HG03342 (cell line): ENCODE measurements at regions not wholly inside any gene's neighbourhood (a gene's known extent, or its start where the extent isn't known, plus 50 kb on each side); places are given as distances from the start of the nearest gene placed in this dataset.

Source experiments
- ATAC-seq: cut with Tn5 transposase; IDR thresholded peaks from one replicate; pipeline ENCODE4 v1.9.1; 2021; ENCODE audit warnings: mild to moderate bottlenecking, moderate library complexity; ENCODE audit not compliant: unreplicated experiment

DNA sequence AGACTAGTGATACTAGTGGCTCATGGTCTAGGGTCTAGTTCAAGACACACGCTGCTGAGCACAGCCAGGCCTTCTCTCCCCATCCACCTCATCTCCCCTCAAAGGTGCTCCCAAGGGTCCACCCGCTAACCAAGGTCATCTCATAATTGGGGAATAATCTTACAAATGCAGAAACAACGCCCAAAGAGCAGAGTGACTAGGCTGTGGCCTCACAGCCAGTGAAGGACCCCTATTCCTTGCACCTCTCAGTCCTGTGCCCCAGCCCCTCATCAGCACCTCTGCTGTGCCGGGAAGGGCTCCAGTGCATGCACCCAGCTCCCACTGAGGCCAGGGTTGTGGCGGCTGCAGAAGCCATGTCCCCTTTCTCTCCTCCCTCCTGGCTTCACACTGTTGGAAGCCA, 286.9 kb downstream of the UACA start:
- ATAC-seq: no peak

DNA sequence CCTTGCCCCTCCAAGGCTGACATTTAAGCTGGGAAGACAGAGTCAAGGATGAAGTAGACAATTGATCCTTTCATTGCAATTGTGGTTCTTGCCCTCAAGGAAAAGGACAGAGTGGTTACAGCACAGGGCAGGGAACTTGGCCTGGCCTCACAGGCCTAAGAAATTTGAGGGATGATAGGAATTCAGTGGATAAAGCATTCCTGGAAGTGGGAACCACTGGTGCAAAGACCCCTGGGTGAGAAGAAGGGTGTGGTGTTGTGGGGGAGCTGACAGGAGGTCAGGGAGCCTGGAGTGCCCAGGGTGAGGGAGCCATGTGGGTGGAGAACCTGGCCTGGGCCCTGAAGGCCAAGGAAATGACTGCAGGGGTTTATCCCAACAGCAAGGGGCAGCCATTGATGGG, 287.4 kb downstream of the UACA start:
- ATAC-seq: no peak

DNA sequence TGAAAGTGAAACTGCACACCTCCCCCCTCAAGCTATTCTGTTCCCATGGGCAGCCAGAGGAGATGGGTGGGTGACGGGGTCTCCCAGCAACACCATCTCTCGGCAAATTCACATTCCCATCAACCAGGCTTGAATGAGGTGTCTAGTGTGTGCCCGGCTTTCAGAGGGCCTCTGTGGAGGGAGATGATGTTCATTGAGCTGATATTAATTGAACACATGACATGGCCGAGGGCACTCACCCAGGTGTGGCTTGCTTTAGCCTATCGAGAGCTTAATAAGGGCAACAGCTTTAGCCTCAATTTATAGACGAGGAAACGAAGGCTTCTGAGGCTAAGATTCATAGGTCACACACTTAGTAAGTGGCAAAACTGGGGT, 288.0 kb downstream of the UACA start:
- ATAC-seq: no peak

DNA sequence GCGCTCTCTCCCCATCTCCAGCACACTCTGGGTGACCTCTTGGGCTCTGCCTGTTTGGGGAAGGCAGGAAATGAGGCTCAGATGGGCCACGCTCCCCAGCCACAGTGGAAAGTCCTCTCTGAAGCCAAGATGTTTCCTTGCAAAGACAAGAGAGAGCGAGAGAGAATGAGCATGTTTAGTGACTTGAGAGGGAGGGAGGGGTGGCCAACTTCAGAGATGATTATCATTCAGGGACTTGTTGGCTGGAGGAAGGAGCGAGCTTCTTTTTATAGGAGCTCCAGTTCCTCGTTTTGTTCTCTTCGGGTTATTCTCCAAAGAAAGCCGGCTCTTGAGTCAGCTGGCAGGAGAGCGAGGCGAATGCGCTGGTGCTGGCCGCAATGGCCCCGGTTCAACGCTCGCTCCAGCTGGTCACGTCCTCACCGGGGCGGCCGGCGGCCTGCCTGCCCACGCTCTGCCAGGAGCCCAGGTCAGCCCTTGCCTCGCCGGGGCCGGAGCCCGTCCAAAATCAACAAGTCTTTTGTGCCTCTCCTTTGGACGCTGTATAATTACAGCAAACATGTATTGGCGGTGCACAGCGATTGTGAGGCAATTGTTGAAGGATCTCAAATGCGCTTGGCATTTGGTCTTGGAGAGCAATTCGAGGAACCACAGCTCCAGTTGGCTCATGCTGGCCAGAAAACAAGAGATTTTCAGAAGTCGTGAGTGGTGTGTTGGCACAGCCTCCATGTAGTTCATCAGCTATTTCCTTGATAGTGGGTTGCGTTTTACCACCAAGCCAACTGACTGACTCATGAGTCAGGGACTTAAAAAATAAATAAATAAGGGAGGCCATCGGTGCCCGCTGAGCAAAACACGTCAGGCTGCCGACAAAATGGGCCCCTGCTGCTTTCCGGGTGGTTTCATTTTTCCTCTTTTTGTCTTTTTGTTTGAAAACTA, 288.6 kb downstream of the UACA start:
- ATAC-seq: no peak

DNA sequence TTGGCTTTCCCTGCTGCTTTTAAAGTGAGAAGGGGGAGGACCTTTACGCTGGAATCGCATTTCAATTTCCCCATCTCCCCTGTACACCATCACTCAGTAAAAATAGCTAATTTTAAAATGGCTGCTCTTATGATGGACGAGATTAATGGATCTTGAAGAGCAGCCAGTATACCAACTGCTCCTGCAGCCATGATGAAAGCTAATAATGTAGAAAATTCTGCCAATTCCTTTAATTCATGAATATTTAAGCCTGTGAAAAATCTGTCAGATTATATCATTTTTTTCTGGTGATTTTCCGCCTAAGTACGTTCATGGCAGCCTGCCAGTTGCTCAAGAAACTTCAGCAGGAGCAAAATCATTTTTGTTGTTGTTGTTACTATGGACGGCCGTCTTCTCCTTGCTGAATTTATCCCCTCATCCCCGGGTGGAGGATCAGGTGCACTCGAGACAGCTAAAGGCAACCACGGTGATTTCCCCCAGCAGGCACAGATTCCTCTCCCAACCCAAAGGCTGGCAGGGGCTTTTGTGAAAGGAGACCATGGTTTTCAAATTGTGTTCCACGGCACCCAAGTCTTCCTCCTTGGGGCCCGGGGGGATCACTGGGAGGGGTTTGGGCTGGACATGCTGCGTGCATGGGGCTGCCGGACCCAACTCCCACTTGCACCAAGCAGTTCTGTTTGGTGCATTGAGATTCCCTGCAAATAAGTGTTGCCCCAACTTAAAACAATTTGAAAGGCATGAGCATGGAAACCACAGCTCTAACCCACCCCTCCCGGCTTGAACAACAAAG, 289.6 kb downstream of the UACA start:
- ATAC-seq: no peak

DNA sequence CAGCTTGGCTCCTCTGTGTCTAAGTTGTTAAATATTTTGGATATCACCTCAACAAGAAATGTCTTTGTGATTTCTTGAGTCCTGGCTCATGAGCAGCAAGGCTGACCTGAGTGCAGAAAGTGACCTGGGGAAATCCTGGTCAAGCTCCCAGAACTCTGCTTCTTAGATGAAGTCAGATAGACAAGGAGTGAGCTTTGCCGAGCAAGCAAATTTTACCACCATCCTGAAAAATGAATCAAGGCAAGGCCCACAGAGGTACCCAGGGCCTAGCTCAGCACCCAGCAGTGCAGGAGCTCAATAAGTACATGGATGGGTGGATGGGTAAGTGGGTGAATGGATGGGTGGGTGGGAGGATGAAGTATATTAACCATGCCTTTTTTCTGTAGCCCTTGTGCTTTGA, 291.8 kb downstream of the UACA start:
- ATAC-seq: no peak

DNA sequence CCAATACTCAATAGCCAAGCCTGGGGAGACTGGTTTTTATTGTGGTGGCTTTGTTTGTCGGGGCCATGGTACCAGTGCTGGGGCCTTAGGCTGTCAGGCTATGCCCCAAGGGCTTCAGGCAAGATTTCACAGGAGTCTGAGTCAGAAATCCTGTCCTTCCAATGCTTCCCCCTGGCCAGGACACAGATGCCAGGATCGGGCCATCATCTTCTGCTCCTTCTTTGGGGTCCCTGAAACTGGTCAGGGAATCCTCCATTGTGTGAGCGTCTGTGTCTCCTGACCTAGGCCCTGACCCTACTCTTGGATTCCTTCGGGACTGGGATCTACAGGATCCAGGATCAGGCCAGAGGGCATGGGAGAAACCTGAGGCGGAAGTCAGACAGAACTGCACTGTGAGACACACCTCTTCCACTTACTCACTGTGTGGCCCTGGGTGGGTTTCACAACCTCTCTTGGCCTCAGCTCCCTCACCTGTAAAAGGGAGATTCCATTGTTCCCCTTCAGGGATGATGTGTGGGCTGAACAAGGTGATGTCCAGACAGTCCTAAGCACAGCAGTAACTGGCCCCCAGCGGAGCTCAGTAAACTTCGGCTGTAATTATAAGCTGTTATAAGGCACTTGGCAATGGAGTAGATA, 292.7 kb downstream of the UACA start:
- no peak for ATAC-seq

DNA sequence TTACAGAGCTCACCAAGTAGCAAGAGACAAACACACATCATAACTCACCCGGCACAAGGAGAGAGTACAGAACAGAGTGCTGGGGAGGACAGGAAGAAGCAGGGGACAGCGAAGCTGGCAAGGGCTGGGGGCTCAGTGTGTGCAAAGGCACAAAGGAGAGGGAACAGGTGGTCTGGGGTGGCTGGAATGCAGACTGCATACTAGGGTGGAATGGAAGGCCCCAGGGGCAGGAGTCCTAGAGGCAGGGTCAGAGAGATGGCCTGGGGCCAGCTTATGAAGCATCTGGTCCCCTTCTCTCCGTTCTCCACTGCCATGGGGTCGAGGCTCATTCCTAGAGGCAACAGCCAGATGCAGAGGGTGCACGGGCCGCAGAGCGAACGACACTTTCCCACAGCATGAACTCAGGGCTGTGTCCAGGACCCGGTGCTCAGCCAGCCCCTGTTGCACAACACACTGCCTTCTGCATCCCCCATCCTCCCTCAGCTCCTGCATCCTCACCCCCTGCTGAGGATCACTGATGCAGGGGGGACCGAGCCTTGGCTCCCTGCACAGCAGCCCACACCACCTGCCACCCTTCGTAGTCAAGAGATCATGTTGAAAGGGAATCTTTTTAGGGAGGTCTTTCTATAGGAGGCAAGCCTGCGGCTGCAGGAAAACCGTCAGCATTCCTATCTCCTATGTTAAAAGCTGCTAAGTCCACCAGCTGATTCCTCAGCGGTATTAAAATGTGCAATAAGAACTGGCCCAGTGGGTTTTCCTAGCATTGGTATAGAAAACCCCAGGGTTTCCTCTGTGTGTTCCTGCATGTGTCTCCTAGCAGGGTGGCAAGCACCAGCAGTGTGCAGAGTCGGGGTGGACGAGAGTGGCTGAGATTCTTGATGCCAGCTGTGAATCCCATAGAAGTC, 293.5 kb downstream of the UACA start:
- no peak for ATAC-seq

DNA sequence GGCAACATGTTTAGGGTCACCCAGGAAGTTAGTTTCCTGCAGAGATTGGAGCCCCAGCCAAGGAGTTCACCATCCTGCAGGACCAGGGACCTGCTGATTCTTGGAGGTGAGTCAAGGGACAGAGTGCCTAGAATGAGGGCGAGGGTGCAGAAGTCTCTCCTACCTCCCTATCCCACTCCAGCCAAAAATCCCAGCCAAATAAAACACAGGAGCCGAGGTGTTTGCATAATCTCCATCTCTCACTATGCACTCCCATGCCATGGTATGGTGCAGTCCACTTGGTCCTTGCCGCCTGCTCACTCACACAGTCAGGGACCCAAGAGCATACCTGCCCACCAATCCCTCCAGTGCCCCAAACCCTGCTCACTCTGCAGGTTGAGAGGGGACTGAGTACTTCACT, 294.2 kb downstream of the UACA start:
- no peak for ATAC-seq

DNA sequence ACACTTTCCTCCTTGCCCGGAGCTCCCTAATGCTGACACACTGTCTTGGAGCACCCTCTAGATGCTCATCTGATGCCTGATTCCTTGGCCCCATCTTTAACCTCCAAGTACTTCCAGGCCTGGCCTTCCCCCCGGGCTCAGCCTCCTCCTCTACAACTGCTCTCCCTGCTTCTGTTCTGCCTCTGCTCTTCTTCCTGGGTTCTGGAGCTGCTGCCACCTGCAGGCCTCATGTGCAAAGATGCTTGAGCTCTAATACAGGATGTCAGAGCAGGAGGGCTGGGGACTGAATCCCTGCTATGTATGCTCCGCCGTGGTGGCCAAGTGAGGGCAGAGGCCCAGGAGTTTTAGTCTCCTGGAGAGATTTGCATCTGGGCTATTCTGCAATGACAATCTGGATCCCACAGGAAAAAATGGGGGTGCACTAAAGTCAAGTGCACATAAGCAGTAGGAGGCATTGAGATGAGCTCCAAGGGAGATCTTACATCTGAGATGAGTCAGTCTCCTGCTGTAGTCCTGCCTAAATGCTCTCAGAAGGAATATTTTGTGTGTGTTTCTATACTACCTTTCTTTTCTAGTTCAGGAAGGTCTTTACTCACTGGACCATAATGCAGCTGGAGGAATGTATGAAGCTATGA, 296.3 kb downstream of the UACA start:
- no peak for ATAC-seq

DNA sequence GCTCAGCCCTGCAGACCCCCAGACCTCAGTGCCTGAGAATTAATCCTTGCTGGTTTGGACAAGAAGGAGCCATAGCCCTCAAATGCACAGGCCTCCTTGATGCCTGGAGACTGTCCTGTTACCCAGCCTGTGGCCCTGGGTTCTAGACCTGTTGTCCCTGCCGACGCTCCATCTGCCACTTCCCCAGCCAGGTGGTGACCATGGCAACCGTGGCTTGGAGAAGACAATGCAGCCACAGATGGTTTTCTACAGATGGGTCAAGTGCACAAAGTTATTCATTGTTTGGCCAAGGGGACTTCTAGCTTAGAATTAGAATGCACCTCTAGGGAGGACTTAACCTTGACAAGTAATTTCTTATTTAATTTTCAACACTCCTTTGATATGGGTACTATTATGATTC, 297.1 kb downstream of the UACA start:
- no peak for ATAC-seq

DNA sequence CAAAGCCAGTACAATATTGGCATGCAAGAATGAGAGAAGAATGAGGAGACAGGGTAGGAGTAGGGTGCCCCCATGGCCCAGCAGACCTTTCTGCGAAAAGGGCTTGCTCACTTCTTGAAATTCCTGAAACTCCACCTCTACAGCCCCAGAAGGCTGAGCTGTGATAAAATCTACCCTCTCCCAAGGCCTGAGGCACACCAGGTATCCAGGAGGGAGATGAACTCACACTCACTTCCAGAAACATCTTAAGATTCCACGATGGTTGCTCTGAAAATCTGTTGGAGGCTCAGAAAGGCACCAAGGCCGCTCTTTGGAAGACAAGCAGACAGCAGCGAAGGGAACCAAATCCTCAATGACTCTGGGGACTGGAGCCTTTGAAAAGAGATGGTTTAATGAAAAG, 297.5 kb downstream of the UACA start:
- ATAC-seq: no peak

DNA sequence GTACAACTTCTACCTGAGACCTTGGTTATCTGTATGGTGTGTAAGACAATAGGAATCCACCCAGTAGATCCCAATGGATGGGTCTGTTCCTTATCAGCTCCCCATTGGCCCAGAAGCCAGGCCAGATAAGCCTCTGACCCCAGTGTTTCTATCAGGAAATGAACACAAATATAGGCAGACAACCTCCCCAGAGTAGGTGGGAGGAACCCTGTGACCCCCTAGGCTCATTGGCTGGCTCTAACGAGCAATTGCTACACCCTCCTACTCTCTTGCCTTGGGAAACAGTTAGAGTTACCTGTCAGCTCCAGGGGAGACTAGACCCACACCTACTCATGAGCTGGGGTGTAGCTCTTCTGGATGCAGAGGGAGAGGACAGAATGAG, 299.9 kb downstream of the UACA start:
- ATAC-seq: no peak

DNA sequence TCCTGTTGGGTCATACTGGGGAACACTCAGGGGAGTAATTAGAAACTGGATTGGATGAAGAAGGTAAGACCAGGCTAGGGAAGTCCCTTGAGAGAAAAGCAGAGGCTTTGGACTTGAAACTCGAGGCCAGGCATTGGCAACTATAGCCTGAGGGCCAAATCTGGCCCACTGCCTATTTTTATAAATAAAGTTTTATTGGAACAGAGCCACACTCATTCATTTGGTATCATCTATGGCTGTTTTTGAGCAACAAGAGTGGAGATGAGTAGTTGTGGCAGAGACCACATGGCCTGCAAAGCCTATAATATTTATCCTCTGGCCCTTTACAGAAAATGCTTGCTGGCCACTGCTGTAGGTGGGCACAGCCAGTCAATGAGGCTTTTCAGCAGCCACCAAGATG, 301.4 kb downstream of the UACA start:
- no peak for ATAC-seq

DNA sequence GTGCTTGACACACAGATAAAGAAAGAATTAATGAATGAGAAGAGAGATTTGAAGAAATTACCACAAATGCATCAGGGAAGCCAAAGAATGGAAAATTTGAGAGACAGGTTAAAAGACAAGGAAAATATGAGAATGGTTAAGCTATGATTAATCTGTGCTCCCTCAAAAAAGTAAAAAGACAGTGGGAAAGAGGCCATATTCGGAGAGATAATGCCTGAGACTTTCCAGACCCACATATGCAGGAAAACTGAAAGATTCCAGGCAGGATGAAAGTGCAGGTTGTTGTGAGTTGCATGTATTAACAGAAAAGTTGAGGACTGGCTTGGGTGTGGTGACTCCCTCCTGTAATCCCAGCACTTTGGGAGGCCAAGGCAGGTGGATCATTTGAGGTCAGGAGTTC, 302.3 kb downstream of the UACA start:
- no peak for ATAC-seq

DNA sequence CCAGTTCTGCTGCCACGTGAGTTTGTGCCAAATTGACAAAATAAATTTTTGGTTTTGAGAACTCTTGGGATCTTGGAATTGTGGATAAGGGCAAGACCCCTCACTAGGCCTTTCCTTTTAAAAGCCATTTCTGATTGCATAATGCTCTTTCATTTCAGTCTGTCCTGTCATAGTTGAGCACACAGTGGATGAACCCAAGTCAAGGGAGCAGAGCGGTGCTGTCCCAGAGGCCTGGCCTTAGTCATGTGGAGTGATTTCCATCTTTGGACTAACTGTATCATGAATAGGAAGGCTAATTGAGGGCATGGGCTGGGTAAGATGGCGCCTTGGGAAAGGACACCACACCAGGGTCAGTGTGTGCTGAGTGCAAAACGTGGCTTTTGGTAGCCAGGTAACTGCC, 304.0 kb downstream of the UACA start:
- no peak for ATAC-seq

DNA sequence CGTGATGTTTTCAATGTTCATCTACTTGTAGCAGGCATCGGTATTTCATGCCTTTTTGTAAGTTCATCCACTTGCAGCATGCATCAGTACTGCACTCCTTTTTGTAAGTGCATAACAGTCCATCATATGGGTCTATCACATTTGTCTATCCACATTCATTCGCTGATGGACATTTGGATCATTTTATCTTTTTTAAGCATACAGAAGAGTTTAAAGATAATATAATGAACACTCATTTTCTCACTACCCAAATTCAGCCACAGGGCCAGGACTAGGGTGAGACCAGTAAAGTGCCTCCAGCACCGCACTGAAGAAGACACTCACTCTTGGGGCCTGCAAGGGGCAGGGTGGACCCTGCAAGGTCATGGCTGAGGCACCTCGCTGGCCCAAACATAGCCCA, 309.6 kb downstream of the UACA start:
- ATAC-seq: no peak

DNA sequence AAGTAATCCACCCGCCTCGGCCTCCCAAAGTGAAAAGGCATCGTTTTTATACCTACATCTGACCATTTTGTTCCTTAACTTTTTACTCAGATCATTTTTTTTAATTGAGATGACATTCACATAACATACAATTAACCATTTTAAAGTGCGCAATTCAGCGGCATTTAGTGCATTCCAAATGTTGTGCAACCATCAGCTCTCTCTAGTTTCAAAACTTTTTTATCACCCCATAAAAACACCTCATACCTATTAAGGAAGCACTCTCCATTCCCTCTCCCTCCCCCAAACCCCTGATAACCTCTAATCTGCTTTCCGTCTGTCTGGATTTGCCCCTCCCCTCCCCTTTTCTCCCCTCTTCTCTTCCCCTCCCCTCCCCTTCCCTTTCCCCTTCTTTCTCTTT, 310.1 kb downstream of the UACA start:
- no peak for ATAC-seq

DNA sequence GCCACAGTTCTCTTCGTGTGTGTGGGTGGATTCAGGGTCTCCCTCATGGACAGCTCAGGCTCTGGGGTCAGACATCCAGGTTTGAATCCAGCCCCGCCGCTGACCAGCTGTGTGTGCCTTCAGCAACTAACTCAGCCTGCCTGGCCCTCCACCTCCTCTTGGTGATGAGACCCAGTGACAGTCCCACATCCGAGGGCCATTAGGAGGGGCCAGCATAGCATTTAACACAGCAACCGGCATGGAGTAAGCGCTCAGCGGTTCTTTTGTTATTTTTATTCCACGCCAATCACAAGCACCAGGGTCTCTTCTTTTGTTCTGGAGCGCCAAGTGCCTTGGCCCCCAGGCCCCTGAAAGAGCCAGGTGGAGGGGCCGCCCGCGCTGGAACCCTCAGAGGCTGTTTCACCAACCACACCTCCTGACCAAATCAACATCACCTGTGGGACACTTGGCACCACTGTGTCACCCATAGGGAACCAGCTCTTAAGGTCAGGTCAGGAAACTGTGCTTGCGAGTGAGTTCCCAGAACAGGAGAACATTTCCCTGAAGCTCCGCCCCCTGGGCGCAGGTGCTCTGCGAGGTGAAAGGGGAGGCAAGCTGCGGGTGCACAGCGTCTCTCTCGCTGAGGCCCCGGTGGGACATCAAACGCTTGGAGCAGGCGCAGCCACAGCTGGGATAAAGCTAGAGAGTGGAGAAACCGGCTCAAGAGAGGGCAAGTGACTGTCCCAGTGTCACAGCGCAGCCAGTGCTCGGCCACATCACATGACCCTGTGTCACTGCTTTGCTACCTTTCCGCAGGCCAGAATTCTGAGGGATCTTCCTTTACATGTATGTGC, 311.3 kb downstream of the UACA start:
- ATAC-seq: no peak

DNA sequence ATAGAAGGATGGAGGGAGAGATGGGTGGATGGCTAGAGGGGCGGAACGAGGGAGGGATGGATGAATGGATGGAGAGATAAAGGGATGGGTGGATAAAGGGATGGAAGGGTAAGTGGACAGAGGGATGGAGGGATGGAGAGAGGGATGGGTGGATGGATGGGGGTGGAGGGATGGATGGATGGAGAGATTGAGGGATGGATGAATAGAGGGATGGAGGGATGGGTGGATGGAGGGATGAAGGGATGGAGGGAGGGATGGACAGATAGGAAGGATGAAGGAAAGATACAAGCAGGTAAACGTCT, 313.3 kb downstream of the UACA start:
- ATAC-seq: no peak
